Coronary artery (tissue), 2 donors: ENCODE measurements at regions not wholly inside any gene's neighbourhood (a gene's known extent, or its start where the extent isn't known, plus 50 kb on each side); places are given as distances from the start of the nearest gene placed in this dataset.

ENCODE experiments used
- DNase-seq: peaks from one replicate; pipeline ENCODE4 v3.0.0-alpha.2; 2017; ENCODE audit warnings: low spot score
- H3K27ac ChIP-seq, 2 donors: fragments of 200-600 bp; sonication (generic); one replicate each; pipeline ENCODE4 v1.5.1; 2016 to 2019
- H3K4me3 ChIP-seq: fragments of 200-600 bp; sonication (generic); 2 replicates; pipeline ENCODE4 v1.5.1; 2016; ENCODE audit warnings: mild to moderate bottlenecking, moderate library complexity
- TF ChIP-seq, protein P1 (sequence below): fragments of 200-600 bp; sonication (generic); IDR thresholded peaks from one replicate; pipeline ENCODE4 v1.5.1; 2019; ENCODE audit warnings: antibody characterized with exemption

DNA sequence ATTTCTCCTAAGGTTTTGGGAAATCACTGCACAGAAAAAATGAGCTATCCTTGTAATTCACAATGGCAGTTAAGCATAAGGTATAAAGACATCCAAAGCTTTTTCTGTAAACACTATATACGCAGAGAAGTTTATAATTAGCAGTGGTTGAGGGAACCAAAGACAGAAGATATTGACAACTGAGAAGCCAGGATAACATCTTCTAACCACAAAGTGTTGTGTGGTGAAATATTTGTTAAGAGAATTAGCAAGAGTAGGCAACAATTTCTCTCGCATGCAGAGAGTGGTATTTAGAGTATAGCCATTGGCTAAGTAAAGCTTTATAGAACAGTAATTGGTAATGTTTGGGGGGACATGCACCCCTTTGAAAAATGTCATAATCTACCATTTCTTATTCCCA, 123.7 kb upstream of the USP15 start:
- TF ChIP-seq, protein P1, sequence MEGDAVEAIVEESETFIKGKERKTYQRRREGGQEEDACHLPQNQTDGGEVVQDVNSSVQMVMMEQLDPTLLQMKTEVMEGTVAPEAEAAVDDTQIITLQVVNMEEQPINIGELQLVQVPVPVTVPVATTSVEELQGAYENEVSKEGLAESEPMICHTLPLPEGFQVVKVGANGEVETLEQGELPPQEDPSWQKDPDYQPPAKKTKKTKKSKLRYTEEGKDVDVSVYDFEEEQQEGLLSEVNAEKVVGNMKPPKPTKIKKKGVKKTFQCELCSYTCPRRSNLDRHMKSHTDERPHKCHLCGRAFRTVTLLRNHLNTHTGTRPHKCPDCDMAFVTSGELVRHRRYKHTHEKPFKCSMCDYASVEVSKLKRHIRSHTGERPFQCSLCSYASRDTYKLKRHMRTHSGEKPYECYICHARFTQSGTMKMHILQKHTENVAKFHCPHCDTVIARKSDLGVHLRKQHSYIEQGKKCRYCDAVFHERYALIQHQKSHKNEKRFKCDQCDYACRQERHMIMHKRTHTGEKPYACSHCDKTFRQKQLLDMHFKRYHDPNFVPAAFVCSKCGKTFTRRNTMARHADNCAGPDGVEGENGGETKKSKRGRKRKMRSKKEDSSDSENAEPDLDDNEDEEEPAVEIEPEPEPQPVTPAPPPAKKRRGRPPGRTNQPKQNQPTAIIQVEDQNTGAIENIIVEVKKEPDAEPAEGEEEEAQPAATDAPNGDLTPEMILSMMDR, result no peak
- Histone ChIP-seq H3K4me3 (no peak overlapping the region), H3K27ac (no peak overlapping the region)
- DNase-seq, result no peak

DNA sequence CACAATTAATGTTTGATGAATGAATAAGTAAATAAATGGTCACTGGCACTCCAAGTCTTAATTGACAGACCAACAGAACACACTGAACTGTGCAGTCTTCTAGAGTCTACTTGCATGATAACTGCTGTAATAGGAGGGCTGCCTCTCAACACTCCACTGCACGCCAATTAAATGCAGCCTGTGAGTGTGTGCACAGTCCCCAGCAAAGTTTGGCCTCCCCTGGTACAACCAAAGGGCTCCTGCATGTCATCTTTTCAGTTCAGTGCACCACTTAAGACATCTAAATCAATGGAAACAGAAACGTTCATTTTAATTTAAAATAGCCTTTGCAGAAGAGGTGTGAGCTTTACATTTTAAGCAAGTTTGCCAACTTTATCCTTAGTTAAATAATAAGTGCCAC, 121.7 kb upstream of the USP15 start:
- TF ChIP-seq, protein P1, result no peak
- DNase-seq, result no peak
- Histone ChIP-seq H3K27ac (no peak overlapping the region), H3K4me3 (no peak overlapping the region)

GRCh38 chr12:62146318-62146717, 113.9 kb upstream of the USP15 start:
- DNase-seq, result no peak
- TF ChIP-seq, protein P1, result no peak
- no peak overlapping the region for H3K4me3 ChIP-seq
- no peak overlapping the region for H3K27ac ChIP-seq

GRCh38 chr12:62158013-62158412, 102.2 kb upstream of the USP15 start:
- DNase-seq, result no peak
- Histone ChIP-seq H3K27ac (no peak overlapping the region), H3K4me3 (no peak overlapping the region)
- TF ChIP-seq, protein P1, result no peak

DNA sequence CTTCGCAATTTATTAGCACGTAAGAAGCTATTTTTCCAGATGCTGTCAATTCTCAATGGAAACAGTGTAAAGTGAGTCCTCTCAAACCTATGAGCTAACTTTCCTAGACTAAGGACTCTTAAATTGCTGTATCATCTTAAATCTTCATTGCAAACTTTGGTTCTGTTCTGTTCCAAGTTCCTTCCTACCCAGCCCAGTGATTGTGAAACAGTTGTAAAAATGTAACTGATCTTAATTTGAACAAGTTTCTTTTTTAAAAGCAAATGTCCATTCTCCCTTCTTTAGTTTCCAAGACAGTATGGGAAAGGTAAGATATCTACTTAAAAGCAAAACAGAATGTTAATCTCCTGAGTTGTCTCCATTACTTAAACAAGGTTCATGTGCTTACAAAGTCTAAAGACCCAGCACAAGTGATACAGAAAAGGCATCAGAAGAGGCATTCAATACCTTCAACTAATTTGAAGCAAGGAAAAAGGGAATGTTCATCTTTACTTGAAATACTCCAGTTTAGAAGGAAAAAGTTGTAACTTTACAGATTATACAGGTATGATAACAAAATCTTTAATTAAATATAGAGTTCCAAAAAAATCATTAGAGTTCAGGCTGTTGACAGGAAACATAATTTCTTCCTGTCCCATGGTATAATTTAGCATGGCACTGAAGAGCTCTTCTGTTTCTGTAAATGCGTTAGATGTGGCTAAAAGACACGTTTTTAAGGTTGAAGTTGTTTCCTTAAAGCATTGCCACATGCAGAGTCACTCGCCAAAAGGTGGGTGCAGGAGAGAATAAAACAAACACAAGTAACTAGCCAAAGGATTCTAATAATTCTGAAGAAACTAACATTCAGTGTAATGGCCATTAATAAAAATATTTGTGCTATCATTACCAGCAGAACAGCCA, 101.5 kb upstream of the USP15 start:
- Histone ChIP-seq H3K4me3 (no peak overlapping the region), H3K27ac (no peak overlapping the region)
- TF ChIP-seq, protein P1, result no peak
- DNase-seq, result no peak

- no peak for DNase-seq
- TF ChIP-seq, protein P1, result no peak
- no peak overlapping the region for H3K27ac ChIP-seq
- H3K4me3 ChIP-seq, result no peak overlapping the region
Measured at GRCh38 chr12:62162214-62162613, 98.0 kb upstream of the USP15 start.

DNA sequence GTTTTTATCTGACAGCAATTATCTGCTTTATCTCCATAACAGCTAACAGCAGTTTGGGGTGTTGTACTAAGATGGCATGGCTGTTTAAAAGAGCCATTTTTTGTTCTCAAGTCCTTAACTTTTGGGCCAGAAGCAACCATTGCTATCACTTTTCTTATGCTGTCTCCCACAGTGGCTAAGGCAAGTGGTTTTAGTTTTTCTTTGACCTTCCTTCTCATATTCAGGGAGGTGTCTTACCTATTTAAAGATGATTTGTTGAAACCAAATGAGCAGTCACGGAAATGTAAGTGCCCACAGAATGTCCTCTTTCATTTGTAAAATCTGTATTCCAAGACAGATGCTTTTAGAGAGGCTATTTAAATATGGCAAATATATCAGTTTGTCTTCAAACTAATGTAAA, 96.8 kb upstream of the USP15 start:
- no peak overlapping the region for H3K4me3 ChIP-seq
- TF ChIP-seq, protein P1, result no peak

More for the DNA sequence above, 96.8 kb upstream of the USP15 start:
- no peak for DNase-seq
- no peak overlapping the region for H3K27ac ChIP-seq
